HG03457 (cell line): ENCODE measurements at regions not wholly inside any gene's neighbourhood (a gene's known extent, or its start where the extent isn't known, plus 50 kb on each side); places are given as distances from the start of the nearest gene placed in this dataset.

Experiments used
- ATAC-seq: cut with Tn5 transposase; IDR thresholded peaks from one replicate; pipeline ENCODE4 v1.9.1; 2021; ENCODE audit warnings: moderate number of reproducible peaks; ENCODE audit not compliant: unreplicated experiment

DNA sequence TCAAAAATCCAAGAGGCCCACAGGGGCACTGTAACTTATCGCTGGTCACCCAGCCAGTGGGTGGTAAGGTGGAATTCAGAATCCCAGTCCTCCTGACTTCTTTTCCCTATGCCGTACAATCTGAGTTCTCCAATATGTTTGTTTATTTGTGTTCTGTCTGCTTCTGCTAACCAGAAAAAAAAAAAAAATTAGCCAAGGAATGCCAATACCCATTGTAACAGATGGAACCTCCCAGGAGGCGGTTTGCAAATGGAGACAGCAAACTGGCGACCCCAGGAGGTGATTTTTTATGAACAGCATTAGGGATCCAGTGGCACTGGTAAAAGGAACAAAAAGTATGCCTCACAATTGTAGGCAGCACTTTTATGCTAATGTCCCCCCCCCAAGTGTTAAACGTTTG, 189.0 kb upstream of the FGGY start:
- no peak for ATAC-seq

GRCh38 chr1:59108481-59109317, 188.2 kb upstream of the FGGY start:
- no peak for ATAC-seq

- ATAC-seq, result no peak
Measured at GRCh38 chr1:59110271-59110670, 186.6 kb upstream of the FGGY start.

GRCh38 chr1:59113876-59114457, 182.9 kb upstream of the FGGY start:
- no peak for ATAC-seq

- ATAC-seq, result no peak
Measured at GRCh38 chr1:59115865-59116264, 181.0 kb upstream of the FGGY start.

DNA sequence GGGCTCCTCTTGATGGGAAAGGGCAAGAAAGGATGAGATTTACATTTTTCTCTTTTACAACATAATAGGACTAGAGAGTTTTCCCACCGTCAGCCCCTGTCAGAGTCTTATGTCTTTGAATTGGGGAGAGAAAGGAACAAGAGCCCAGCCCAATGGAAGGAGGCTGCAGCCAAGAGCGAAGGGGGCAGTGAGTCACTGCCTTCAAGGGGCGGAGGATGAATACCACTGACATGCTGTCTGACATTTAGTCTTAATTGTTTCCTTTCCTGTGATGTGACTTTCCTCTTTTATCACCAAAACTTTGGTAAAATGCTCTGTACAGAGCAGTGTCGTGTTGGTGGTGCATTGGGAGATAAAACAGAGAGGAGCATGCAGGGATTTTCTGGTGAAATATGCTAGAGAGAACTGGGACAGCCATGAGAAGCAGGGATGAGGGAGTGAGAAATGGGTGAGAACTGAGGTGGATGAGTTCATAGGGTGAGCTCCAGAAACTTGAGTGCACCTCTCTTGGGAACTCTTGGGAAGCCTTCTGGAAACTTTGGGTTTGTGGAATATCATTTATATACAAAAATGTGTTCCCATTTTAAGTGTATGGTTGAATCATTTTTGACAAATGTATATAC, 179.9 kb upstream of the FGGY start:
- ATAC-seq, result no peak

DNA sequence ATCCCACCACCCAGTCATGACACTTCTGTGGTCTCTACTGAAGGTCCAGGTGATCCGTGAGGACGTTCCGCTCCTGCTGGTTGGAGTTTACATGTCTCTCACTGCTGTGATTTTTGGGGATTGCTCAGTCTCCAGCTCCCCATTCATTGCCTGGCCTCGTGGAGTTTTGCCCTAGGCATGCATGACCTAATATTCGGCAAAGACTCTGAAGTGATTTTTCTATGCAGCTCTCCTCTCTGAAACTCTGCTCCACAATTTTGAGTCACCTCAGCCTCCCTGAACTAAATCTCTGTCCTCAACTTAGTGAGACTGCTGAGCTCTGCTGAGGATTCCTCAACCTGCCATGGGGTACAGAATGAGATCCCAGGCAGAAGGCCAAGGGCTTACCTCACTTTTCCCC, 174.4 kb upstream of the FGGY start:
- ATAC-seq, result no peak

- ATAC-seq, result no peak
Measured at GRCh38 chr1:59123081-59123681, 173.7 kb upstream of the FGGY start.

- no peak for ATAC-seq
Measured at GRCh38 chr1:59124166-59124565, 172.7 kb upstream of the FGGY start.

- no peak for ATAC-seq
Measured at GRCh38 chr1:59125154-59125553, 171.7 kb upstream of the FGGY start.

DNA sequence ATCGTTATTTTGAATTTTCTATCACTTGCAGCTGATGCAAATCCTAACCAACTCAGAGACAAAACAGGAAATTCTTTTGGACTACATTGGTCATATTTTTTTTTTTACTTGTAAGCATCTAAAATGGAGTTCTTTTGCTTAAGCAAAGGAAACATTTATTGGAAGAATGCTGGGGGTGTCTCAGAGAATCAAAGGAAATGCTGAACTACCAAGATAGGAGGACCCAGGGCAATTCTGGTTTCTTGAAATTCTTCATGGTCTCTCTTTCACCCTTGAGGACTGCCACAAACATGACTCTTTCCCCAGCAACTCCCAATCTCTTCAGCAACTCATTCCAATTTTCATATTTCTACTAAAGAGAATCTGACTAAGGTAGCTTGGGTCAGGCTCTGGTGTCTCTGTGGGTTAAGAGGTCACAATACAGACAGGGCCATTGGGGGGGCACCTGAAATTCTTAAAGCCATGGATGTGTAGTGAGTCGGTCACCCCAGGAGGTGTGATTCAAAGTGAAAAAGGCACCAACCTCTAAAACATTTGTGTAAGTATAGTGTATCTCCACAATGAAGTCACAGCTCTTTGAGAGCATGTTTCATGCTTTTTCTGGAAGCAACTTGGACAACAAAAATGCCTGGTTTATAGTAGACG, 171.1 kb upstream of the FGGY start:
- ATAC-seq, result no peak

GRCh38 chr1:59126366-59126765, 170.5 kb upstream of the FGGY start:
- ATAC-seq, result no peak

DNA sequence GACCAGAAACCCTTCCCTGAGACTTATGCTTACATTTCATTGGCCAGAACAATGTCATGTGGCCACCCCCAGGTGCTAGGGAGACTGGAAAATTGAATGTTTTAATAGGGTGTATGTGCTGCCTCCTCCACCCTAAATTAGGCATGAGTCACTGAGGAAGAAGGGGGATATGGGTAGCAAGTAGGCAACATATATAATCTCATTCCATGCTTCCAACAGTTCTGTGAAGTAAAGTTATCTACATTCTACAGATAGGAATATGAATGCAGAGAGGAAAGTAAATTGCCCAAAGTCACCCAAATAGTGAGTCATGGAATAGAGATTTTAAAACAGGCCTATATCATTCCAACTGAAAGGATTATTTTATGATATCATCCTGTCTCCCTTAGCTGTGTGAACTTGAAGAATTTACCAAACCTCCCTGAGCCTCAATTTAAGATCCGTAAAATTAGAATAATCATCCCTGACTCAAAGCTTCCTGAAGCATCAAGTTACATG, 168.6 kb upstream of the FGGY start:
- ATAC-seq, result no peak

GRCh38 chr1:59128784-59129227, 168.1 kb upstream of the FGGY start:
- ATAC-seq, result no peak

DNA sequence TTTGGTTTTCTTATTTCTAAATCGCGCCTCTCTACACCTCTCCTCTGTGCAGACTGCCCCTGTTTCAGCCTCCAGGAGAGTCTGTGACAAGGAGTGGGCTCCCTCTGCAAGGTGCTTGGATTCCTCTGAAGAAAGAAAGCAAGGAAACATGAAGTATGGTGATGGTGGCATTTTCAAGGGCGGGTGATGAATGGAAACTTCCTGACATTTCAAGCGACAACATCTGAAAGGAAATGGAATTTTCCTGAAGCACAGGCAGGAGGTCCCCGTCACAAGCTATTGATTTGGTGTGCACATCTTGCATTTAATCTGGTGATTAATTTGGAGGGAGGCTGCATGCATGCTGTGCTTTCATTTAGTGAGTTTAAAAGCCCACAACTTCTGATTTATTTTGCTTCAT, 164.6 kb upstream of the FGGY start:
- no peak for ATAC-seq

GRCh38 chr1:59133997-59134396, 162.9 kb upstream of the FGGY start:
- ATAC-seq, result no peak

DNA sequence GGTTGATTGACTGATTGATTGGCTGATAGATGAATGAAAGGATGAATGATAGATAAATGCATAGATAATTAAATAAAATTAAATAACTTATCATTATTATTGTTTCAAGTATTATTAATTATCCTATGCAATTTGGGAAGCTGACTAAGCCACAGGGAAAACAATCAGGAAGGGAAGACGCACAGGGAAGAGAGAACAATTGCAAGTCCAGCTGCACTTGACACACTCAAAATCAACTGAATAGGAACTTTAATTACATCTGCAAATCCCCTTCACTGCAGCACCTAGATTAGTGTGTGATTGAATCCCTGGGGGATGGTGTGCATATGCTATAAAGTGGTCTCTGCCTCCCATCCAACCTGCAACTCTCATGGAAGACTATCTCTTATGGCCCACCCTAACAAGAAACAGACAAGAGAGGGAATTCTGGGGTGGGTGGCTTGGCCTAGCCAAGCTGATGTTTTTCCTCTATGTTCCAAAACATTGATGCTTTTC, 161.1 kb upstream of the FGGY start:
- ATAC-seq, result no peak

GRCh38 chr1:59136541-59137275, 160.2 kb upstream of the FGGY start:
- ATAC-seq, result no peak

DNA sequence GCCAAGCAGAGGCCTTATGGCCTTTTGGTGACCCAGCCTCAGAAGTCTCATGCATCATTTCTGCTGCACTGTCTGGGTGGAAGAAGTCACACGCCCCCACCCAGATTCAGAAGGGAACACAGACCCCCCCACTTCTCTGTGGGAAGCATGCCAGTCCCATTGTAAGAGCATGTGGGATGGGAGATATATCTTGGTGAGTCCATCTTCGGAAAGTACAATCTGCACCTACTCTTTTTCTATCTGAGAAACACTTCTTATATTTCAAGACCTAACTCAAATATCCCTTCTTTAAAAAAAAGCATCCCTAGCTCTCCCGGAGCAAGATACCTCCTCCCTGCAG, 159.6 kb upstream of the FGGY start:
- ATAC-seq, result no peak

DNA sequence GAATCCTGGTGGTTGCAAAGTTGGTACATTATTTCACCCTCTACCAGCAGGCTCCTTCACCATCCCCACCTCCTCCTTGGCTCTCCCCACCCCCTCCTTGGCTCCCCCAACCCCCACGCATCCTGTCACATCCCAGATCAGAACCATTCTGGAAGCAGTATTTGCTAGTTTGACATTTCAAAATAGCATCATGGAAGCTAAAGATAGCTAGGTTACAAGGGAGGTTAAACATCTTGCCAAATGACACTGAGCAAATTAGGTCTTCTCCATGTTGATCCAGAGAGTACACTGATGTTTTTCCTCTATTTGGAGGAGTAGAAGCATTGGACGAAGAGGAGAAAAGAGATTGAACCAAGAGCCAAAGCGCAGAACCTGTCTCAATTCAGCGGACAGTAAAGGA, 158.9 kb upstream of the FGGY start:
- ATAC-seq, result no peak
